H9 (cell line): ENCODE measurements at regions not wholly inside any gene's neighbourhood (a gene's known extent, or its start where the extent isn't known, plus 50 kb on each side); places are given as distances from the start of the nearest gene placed in this dataset.

Source experiments
- DNase-seq: peaks from one replicate; pipeline ENCODE4 v3.0.0-alpha.2; 2017
- H2AFZ ChIP-seq: one replicate; pipeline ENCODE4 v1.6.1; 2013; ENCODE audit warnings: mild to moderate bottlenecking, low read length, control low read depth, moderate library complexity
- H2AK5ac ChIP-seq: 2 replicates; pipeline ENCODE4 v1.6.1; 2013; ENCODE audit warnings: low read length, control low read depth, mixed read lengths; ENCODE audit not compliant: insufficient read length
- H2BK120ac ChIP-seq: one replicate; pipeline ENCODE4 v1.6.1; 2013; ENCODE audit warnings: low read depth, mild to moderate bottlenecking, low read length, control low read depth, inconsistent platforms; ENCODE audit not compliant: poor library complexity, severe bottlenecking
- H2BK12ac ChIP-seq: 2 replicates; pipeline ENCODE4 v1.6.1; 2013; ENCODE audit warnings: low read length, control low read depth, mixed read lengths, low read depth; ENCODE audit not compliant: insufficient read length
- H2BK15ac ChIP-seq: 2 replicates; pipeline ENCODE4 v1.6.1; 2013; ENCODE audit warnings: low read depth, low read length, control low read depth
- H2BK20ac ChIP-seq: one replicate; pipeline ENCODE4 v1.6.1; 2013; ENCODE audit warnings: low read depth, mild to moderate bottlenecking, low read length, control low read depth, inconsistent platforms; ENCODE audit not compliant: poor library complexity, severe bottlenecking
- H2BK5ac ChIP-seq: 2 replicates; pipeline ENCODE4 v1.6.1; 2013; ENCODE audit warnings: low read length, control low read depth, mixed read lengths; ENCODE audit not compliant: insufficient read length
- H3K14ac ChIP-seq: 2 replicates; pipeline ENCODE4 v1.6.1; 2013; ENCODE audit warnings: low read length, control low read depth; ENCODE audit not compliant: insufficient read depth
- H3K18ac ChIP-seq: 2 replicates; pipeline ENCODE4 v1.6.1; 2013; ENCODE audit warnings: low read depth, mild to moderate bottlenecking, mixed read lengths, low read length, control low read depth; ENCODE audit not compliant: insufficient read length
- H3K23ac ChIP-seq: 2 replicates; pipeline ENCODE4 v1.6.1; 2013; ENCODE audit warnings: low read length, control low read depth, mixed read lengths, low read depth; ENCODE audit not compliant: insufficient read length
- H3K23me2 ChIP-seq: 2 replicates; pipeline ENCODE4 v1.6.1; 2013; ENCODE audit warnings: low read depth, mild to moderate bottlenecking, mixed read lengths, low read length, control low read depth; ENCODE audit not compliant: insufficient read length, poor library complexity, severe bottlenecking
- H3K27ac ChIP-seq: 2 replicates; pipeline ENCODE4 v1.5.1; 2013; ENCODE audit warnings: low read length, control low read depth, mixed read lengths, low read depth; ENCODE audit not compliant: insufficient read length
- H3K27me3 ChIP-seq: 2 replicates; pipeline ENCODE4 v1.6.1; 2013; ENCODE audit warnings: low read length, control low read depth, inconsistent platforms; ENCODE audit not compliant: insufficient read depth
- H3K4ac ChIP-seq: 2 replicates; pipeline ENCODE4 v1.6.1; 2013; ENCODE audit warnings: low read depth, mild to moderate bottlenecking, control low read depth, inconsistent platforms, low read length, moderate library complexity
- H3K4me1 ChIP-seq: 2 replicates; pipeline ENCODE4 v1.6.1; 2013; ENCODE audit warnings: low read length, control low read depth, inconsistent platforms; ENCODE audit not compliant: insufficient read depth
- H3K4me2 ChIP-seq: 2 replicates; pipeline ENCODE4 v1.6.1; 2013; ENCODE audit warnings: low read length, control low read depth, mixed read lengths; ENCODE audit not compliant: insufficient read length, insufficient read depth
- H3K56ac ChIP-seq: 2 replicates; pipeline ENCODE4 v1.6.1; 2013; ENCODE audit warnings: low read depth, mild to moderate bottlenecking, mixed read lengths, low read length, control low read depth; ENCODE audit not compliant: insufficient read length
- H3K79me1 ChIP-seq: 2 replicates; pipeline ENCODE4 v1.6.1; 2013; ENCODE audit warnings: low read depth, mild to moderate bottlenecking, moderate library complexity, low read length, control low read depth, inconsistent platforms; ENCODE audit not compliant: insufficient read depth, poor library complexity, severe bottlenecking
- H3K79me2 ChIP-seq: 2 replicates; pipeline ENCODE4 v1.6.1; 2013; ENCODE audit warnings: low read length, control low read depth, inconsistent platforms; ENCODE audit not compliant: insufficient read depth
- H3K9ac ChIP-seq: 2 replicates; pipeline ENCODE4 v1.6.1; 2013; ENCODE audit warnings: low read length, control low read depth, mixed read lengths; ENCODE audit not compliant: insufficient read length; ENCODE audit errors: extremely low read depth
- H3K9me3 ChIP-seq: one replicate; pipeline ENCODE4 v1.6.1; 2013; ENCODE audit warnings: low read depth, low read length, inconsistent platforms; ENCODE audit not compliant: control insufficient read depth
- H3T11ph ChIP-seq: one replicate; pipeline ENCODE4 v1.6.1; 2013; ENCODE audit warnings: mild to moderate bottlenecking, low read length, control low read depth, inconsistent platforms
- H4K20me1 ChIP-seq: one replicate; pipeline ENCODE4 v1.6.1; 2013; ENCODE audit not compliant: control insufficient read depth, insufficient read length, insufficient read depth
- H4K5ac ChIP-seq: 2 replicates; pipeline ENCODE4 v1.6.1; 2013; ENCODE audit warnings: low read depth, mild to moderate bottlenecking, mixed read lengths, low read length, control low read depth; ENCODE audit not compliant: insufficient read length
- H4K8ac ChIP-seq: replicated peaks from 2 replicates; pipeline ENCODE4 v1.6.1; 2013; ENCODE audit warnings: low read length, control low read depth, mixed read lengths, low read depth; ENCODE audit not compliant: insufficient read length
- H4K91ac ChIP-seq: 2 replicates; pipeline ENCODE4 v1.6.1; 2013; ENCODE audit warnings: low read depth, mild to moderate bottlenecking, moderate library complexity, mixed read lengths, low read length, control low read depth; ENCODE audit not compliant: insufficient read length
- H3K27ac Mint-ChIP-seq, 3 experiments: 2 replicates in 2 of 3; 3 replicates in 1 of 3; pipeline ENCODE4 v1.8.0; 2020 to 2021; ENCODE audit warnings: mixed read lengths in 3 of 3, mild to moderate bottlenecking in 1 of 3, moderate library complexity in 1 of 3
- H3K27me3 Mint-ChIP-seq: 2 replicates; pipeline ENCODE4 v1.8.0; 2021; ENCODE audit warnings: low read depth, mild to moderate bottlenecking, moderate library complexity, mixed read lengths
- H3K36me3 Mint-ChIP-seq, 3 experiments: 2 replicates in 2 of 3; 3 replicates in 1 of 3; pipeline ENCODE4 v1.8.0; 2020 to 2021; ENCODE audit warnings: low read depth in 3 of 3, mixed read lengths in 3 of 3; ENCODE audit not compliant: insufficient read depth in 1 of 3
- H3K4me1 Mint-ChIP-seq, 2 experiments: 2 replicates each; pipeline ENCODE4 v1.8.0; 2020; ENCODE audit warnings: mixed read lengths in 2 of 2
- H3K4me3 Mint-ChIP-seq, 2 experiments: 2 replicates in 1 of 2; 3 replicates in 1 of 2; pipeline ENCODE4 v1.8.0; 2020 to 2021; ENCODE audit warnings: mild to moderate bottlenecking in 2 of 2, mixed read lengths in 2 of 2, moderate library complexity in 1 of 2
- H3K9me3 Mint-ChIP-seq, 2 experiments: 2 replicates in 1 of 2; 3 replicates in 1 of 2; pipeline ENCODE4 v1.8.0; 2020; ENCODE audit warnings: mild to moderate bottlenecking in 2 of 2, mixed read lengths in 2 of 2, moderate library complexity in 1 of 2
- CTCF ChIP-seq: fragments of 200-600 bp; sonication (generic); conservative IDR thresholded peaks from 3 replicates; pipeline ENCODE4 v1.8.0; 2021; ENCODE audit warnings: antibody characterized with exemption, mild to moderate bottlenecking

DNA sequence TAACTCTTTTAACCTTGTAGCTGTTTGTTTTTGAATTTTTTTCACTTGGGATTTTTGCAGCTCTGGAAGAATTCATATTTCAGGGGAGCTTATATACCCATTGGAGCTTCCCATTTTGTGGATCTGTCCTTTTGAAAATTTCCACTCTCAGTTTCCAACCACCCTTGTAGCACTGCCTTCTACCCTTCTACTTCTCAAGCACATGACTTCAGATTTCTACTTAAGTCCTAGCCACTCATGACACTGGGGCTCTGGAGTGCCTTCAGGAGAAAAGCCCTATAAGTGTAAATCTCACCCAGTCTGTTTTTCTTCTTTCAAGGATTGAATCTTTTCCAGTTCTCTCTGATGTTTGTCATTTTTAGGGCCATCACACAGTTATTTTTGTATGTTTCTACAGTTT, 283.7 kb upstream of the KCNH7 start:
- no peaks in the 10 kb centered on the region for H3K36me3 Mint-ChIP-seq
- H3K27me3 Mint-ChIP-seq = no peaks in the 10 kb centered on the region
- no peak overlapping the region for H3K4ac ChIP-seq
- DNase-seq = no peak
- H2BK12ac ChIP-seq = no peak overlapping the region
- no peaks in the 10 kb centered on the region for H3K4me1 Mint-ChIP-seq
- H3K4me1 ChIP-seq = no peaks in the 10 kb centered on the region
- no peak overlapping the region for H2BK15ac ChIP-seq
- no peak overlapping the region for H2AK5ac ChIP-seq
- H3K14ac ChIP-seq = no peak overlapping the region
- no peak overlapping the region for H2AFZ ChIP-seq
- no peak overlapping the region for H3K4me2 ChIP-seq
- H3K27me3 ChIP-seq = no peaks in the 10 kb centered on the region
- H3K4me3 Mint-ChIP-seq = no peak overlapping the region
- no peak overlapping the region for H3K27ac ChIP-seq
- H4K8ac ChIP-seq = no peak overlapping the region
- H4K20me1 ChIP-seq = no peaks in the 10 kb centered on the region
- no peak overlapping the region for H3T11ph ChIP-seq
- H3K56ac ChIP-seq = no peak overlapping the region
- no peak overlapping the region for H3K23ac ChIP-seq
- no peaks in the 10 kb centered on the region for H3K79me1 ChIP-seq
- H3K79me2 ChIP-seq = no peaks in the 10 kb centered on the region
- H3K27ac Mint-ChIP-seq = no peak overlapping the region
- no peak overlapping the region for H2BK120ac ChIP-seq
- no peaks in the 10 kb centered on the region for H3K23me2 ChIP-seq
- H2BK5ac ChIP-seq = no peak overlapping the region
- H4K5ac ChIP-seq = no peak overlapping the region
- TF ChIP-seq CTCF = no peak
- H3K9me3 Mint-ChIP-seq = no peaks in the 10 kb centered on the region
- H4K91ac ChIP-seq = no peak overlapping the region
- no peak overlapping the region for H2BK20ac ChIP-seq
- no peak overlapping the region for H3K18ac ChIP-seq
- H3K9ac ChIP-seq = no peak overlapping the region
- H3K9me3 ChIP-seq = no peaks in the 10 kb centered on the region
